ENCODE measurements at regions not wholly inside any gene's neighbourhood (a gene's known extent, or its start where the extent isn't known, plus 50 kb on each side); places are given as distances from the start of the nearest gene placed in this dataset.

DNA sequence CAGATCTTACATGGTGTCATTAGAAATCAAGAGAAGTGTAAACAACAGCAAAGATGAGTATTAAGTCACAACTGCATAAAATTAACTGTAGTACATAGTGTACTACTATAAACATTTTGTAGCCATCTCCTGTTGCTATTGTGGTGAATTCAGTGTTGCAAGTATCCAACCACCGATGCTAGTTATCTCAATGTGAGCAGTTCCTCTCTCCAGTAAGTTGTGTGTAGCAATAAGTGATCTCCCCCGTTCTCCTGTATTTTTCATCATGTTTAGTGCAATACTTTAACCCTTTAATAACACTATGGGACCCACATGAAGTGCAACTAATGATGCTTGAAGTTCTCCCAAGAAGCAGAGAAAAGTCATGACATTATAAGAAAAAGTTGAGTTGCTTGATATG is 264.7 kb upstream of the KCNH8 start:
- no peak for DNase-seq (ENCODE audit: low read depth)

DNA sequence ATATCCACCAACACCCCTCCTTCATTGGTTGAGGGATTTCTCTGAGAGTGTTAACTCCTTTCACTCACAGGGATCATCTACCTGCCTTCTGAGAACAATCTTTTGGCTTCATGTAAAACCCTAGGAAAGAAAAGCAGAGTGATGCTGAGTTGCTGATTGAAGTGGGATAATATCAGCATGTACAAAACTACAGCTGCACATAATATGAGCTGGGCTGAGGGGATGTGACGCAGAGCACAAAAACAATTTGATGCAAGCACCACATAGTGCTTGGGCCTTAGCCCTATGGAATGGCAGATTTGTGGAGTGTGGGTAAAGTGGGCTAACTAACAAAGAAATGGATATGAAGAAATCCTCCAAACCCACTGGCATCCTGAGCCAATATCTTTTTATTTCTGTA is 267.6 kb upstream of the KCNH8 start:
- no peak for DNase-seq (ENCODE audit: low read depth)

DNA sequence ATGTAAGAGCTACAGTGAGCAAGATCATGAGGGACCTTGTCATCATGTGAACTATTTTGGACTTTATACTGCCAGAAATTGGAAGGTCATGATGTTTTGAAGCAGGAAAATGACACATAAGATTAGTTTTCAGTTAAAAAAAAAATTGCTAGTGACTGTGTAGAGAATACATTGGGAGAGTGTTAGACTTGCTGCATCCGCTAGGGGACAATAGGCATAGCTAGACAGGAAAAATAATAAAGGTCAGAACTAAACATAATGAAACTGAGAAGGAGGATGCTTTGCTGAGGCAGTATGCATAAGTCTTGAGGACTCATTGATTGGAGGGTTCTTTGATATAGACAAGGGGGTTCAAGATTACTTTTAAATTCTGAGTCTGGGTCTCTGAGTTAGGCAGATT is 275.8 kb upstream of the KCNH8 start:
- no peak for DNase-seq (ENCODE audit: low read depth)

DNA sequence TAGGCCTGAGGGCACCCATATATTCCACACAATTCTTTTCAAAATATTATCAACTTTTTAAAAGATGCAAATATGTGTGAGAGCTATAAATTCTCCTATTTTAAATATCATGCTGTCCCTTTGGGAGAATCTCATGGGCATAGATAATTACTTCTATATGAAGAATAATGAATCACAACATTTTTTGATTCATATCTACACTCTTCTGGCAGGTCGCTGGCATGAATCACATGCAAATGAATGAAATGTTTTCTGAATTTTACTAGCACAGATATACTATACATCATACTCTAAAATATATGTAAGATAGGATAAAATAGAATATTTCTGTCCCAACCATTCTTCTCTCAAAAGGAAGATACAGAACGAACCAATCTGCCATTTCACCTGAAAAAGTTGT is 277.7 kb upstream of the KCNH8 start:
- DNase-seq (ENCODE audit: low read depth) = no peak

DNA sequence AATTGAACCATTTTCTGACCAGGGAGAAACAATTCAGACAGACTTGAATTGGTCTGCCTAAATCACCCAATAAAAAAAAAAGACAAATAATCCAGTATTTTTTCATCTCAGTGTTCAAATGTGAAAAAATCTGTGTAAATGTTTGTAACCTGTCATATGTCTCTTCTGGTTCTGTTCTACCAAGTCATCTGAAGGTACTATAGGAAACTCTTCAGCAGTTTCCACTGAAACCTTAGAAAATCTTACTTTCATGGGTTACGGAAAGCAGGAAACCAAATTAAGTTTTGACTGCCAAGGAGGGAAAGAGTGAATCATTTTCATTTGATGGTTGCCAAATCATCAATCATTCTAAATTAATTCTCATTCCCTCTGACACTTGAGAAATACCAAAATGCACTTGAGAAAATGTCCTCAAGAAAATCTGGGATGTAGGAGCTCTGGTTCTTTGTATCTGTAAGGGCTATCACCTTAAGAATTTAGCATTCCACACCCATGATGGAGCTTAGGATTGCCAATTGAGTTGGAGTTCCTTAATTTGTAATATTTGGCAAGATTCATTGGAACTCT is 278.2 kb upstream of the KCNH8 start:
- DNase-seq (ENCODE audit: low read depth) = no peak

DNA sequence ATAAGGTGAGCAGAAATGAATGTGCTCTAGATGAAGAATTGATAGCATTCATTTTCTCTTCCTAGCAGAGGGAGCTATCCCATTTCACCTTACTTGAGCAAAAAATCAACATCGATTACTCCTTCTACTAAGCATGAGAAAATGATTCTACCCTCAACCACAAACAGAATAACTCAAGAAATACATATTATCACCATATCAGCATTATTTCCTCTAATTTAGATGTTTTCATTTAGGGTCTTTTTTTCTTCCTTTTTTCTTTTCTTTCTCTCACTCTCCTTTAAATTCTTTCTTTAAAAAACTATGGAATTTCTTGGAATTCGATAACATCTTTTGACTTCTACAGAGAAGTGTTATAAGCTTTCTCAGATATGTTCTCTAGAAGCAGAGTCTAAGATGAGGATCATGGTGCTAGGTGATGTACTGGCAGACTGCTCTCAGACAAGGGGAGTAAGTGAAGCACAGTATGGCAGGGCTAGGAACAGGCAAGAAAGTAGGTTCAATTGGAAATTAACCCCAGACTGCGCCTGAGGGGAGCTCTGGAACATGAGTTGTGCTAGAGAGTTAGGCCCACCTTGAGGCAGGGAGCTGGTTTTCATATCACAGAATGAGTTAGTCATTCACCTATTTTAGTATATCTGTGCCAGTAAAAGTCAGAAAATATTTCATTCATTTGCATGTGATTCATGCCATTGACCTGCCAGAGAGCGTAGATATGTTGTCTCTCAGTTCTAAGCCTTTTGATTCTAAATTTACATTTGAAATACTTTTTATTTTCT is 279.2 kb upstream of the KCNH8 start:
- DNase-seq (ENCODE audit: low read depth) = no peak

DNA sequence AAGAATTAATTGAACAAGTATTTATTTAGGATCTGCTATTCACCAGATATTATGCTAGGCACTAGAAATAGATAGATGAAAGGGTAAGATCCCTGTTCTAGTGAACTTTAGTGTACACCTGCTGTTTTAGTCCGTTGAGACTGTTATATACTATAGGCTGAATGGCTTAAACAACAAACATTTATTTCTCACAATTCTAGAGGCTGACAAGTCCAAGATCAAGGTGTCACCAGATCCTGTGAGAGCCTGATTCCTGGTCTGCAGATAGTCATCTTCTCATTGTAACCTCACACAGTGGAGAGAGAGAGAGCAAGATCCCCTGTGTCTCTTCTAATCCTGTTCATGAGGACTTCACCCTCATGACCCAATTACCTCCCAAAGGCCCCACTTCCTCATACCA is 281.4 kb upstream of the KCNH8 start:
- no peak for DNase-seq (ENCODE audit: low read depth)

DNA sequence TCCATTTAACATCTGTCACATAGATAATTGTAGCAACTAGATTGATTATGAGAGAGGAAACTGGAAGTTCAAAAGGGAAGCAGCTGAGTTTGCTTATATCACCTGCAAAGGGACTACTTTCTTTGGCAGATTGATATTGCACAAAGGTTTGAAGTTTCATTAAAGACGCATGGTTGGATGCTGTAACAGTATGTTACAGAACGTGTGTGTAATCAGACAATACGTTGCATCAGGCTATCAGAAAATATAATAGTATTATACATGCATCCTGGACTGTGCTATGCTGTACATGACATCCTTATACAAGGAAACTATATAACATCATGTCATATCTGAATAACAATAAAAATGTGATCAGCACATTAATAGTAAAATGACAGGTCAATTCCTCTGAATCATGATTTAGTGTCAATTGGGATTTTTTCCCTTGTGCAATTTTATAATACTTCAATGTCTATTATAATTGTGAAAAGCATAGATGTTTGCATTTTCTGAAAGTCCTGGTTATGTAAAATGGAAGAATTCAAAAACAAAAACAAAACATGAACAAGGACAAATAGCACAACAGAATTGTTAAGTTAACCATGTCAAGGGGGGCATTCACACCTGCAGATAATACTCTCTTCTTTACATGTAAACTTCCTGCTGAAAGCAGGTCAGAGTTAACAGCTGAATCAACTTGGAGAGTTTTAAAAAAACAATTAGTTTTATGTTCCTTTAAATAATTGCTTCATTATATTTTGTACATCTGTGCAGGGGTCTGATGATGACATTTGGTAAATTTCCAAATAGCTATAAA is 283.2 kb upstream of the KCNH8 start:
- DNase-seq (ENCODE audit: low read depth) = no peak

DNA sequence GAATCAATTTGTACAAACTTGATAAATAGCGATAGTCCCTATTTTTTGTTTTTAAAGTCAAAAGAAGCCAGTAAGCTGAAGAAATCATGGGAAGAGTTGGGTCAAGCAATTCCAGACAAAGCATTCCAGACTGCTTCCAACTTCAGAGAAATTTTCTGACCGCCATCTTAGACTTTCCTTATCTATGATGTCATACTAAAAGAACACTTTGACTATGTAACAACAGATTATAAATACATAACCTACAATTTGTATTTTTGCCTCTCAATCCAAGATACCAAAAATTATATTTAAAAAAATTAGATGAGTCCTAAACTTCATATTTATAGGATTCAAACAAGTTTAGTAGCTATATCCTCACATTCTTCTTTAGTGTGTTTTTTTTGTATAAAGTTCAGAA is 286.2 kb upstream of the KCNH8 start:
- DNase-seq (ENCODE audit: low read depth) = no peak

DNA sequence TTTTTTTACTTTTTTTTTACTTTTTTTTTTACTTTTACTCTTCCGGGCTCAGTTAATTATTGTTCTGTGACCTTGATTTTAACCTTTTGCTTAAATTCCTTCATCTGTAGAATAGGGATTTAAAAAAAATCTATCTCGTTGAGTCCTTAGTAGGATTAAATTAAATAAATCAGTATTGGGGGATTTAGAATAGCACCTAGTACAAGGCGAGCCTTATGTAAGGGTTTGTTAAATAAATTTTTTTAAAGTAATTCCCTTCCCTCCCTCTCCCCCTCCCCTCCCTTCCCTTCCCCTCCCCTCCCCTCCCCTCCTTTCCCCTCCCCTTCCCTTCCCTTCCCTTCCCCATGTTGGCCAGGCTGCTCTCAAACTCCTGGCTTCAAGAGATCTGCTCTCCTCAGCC is 287.2 kb upstream of the KCNH8 start:
- no peak for DNase-seq (ENCODE audit: low read depth)

DNA sequence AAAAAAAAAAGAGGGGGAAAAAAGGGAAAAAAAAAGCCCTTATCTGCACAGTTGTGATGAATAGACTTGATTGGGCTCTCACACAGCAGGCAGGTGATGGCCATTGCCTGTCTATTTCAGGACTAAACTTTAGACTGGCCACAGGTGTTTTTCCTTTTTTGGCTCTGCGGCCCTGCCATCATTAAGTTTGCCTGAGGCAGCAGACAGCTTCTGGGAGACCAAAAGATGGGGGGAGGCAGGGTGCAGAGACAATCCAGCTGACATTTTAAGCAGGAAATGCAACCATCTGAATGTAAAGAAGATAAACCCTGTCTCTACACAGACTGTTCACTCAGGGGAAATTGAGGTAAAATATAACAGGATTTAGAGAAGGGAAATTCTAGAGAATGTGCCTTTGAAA is 295.0 kb upstream of the KCNH8 start:
- DNase-seq (ENCODE audit: low read depth) = no peak

DNA sequence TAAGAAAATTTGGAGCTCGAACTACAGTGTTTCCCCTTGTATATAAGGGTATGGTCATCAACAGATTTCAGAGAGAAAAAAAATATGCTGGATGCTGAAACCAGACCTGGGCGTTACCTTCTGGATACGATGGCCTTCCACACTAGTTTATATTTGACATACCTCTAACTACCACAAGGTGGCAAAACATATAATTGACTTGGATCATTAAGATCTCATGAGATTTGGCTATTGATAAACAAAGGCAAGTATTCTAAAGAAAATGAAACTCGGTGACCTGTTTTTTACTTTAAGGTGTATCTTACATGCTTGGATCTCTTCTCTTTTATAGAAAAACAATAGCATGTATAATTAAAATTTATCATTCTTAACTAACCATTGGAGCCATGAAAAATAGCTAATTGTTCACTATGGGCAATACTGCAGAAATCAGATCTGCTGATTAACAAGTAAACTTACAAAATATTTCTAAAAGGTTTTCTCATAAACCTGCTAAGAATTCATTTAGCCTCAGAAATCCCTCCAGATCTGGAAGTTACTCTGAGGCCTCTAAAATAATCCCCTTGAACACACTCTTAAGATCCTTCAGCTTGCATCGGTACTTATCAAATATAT is 300.6 kb upstream of the KCNH8 start:
- no peak for DNase-seq (ENCODE audit: low read depth)

DNA sequence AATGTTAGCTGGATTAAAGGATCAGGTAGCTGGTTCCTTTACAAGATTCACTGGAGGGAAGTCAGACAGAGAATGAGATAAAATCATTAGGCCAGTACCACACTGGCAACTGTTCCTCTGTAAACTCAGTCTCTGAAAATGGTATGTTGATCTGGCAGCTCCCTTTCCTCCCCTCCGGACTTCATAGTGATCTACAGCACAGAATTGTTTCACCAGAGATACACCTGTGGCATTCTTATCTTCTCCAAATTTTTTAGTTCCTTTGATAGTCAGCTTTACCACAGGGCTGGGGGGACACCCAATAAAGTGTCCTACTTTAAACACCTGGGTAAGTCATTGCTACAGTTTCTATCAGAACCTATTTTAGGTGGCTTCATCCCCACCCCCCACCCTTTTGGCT is 304.3 kb upstream of the KCNH8 start:
- DNase-seq (ENCODE audit: low read depth) = no peak

DNA sequence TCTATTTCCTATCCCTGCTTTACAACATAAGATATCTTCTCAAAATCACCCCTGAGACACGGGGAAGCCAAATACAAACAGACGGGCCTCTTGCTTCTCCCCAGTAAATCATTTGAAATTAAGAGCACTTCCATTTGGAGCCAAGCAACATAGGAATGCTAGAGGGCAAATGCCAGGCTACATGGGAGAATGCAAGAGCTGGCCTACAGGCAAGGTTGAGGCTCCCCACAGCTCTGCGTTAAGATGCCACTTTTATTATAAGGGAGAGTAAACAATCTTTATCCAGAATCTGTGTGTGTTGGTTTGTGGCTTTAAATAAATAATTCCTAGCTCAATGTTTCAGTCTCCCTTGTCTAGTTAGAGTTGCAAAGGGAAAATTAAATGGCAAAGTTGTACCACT is 305.1 kb upstream of the KCNH8 start:
- DNase-seq (ENCODE audit: low read depth) = no peak

DNA sequence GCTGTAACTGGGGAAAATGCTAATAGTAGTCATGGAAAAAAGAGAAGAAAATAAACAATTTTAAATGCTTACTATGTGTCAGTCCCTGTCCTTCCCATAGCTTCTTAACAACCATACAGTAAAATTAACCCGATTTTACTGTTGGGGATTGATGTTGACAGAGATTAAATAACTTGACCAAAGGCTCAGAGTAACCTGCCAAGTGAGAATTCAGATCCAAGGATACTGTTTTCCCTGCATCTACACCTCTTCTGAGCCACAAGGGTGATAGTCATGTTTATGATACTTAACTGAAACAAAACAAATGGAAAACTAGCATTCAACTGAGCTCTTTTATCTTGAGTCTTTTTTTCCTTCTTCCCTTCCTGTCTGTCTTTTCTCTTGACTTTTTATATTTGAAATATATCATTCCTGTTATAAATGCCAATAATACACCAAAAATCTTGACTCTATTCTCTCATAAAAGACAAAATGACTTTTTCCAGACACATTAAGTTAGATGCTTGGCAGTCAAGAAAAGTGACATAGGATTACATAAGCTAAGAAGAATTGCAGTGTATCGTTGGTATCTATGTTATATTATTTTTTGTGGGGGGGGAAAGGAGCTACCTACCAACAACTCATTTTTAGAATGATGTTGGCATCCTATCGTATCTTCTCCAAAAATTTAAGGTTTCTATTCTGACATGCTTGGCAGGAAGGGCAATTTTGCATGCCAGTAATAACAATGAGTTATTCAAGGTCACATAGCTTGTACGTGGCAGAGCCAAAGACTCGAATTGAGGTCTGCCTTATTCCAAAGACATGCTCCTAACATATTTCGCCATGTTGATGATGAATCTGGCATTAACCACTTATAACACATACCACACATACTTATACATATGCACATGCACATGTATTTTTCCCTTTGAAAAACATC is 306.6 kb upstream of the KCNH8 start:
- no peak for DNase-seq (ENCODE audit: low read depth)

DNA sequence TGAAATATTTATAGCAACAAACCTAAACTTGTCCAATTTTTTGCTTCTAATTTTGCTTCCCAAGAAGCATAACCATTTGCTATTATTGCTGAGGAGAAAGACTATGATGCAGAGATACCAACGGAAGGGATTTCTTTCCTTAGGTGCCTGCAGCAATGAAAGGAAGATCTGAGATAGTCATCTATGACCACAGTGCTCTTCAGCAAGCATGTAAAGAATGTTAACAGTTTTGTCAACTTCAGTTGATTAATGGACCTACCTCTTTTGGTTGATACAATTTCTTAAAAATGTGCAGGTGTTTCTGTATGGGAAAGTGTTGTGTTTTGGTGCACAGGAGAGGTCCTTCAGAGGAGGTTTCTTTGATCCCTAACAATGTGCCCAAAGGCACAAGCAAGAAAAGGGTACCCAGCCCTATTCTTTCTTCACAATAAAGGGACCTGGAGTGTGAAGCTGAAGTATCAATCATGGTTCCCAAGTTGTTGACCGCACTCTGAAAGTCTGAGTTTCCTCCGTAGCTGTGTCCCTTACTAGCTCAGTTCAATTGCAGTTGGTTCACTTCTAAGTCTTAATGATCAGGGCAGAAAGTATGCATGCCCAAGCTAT is 307.7 kb upstream of the KCNH8 start:
- no peak for DNase-seq (ENCODE audit: low read depth)

DNA sequence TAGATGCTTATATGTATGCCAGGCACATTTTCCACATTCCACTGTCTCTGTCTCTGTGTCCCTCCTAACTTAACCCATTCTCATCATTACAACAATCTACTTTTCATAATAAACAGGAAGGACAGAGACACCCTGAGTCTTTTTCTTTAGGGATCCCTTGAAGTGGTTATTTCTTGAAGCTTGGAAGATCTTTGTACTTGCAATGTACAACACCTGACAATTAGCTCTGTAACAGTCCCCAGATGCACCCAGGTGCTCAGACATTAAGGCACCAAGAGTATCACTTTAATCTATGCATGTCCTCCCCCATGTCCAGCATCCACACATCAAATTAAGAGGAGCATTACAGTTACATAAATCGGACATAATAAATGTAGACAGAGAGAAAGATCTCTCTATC is 309.6 kb upstream of the KCNH8 start:
- no peak for DNase-seq (ENCODE audit: low read depth)

DNA sequence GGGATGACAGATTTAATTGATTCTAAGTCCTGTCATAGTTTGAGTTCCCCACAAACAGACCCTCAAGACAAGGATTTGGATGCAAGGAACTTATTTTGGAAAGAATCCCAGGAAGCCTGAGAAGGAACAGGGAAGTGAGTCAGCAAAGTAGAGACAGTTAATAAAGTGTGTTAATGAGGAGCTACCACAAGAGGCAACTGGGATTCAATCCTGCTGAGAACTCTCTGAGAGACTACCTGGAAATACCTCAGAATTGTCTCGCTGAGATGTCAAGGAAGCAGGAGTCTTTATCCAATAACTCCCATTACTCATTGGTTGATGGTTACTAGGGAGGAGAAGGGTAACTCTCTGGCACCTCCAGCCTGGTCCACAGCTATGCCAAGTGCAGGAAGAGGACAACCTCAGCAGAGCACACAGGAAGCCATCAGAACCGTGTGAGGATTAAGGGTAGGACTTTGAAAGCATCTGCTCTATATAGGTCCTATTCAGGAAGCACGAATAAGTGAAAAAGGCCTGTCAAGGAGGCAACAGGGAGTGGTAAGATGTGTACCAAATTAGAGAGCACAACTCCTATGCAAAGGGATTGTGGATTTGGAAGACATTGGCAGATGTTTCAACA is 311.1 kb upstream of the KCNH8 start:
- no peak for DNase-seq (ENCODE audit: low read depth)

DNA sequence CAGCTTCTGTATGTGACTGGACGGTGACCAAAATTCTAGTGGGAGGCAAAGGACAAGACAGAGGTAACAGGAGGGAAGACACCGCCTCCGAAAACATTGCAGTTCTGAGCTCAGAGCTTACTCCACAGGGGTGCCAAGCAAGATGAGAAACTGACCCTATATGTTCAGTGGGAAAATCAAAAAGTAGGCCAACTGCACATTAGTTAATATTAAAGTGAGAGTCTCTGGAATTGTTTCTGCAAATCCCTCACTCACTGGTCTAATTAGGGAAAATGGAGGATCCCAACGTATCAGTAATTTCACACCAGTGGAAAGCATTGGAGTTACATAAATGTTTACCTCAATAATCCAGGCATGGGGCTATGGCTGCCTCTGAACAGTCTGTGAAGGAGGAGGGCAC is 313.3 kb upstream of the KCNH8 start:
- DNase-seq (ENCODE audit: low read depth) = no peak

DNA sequence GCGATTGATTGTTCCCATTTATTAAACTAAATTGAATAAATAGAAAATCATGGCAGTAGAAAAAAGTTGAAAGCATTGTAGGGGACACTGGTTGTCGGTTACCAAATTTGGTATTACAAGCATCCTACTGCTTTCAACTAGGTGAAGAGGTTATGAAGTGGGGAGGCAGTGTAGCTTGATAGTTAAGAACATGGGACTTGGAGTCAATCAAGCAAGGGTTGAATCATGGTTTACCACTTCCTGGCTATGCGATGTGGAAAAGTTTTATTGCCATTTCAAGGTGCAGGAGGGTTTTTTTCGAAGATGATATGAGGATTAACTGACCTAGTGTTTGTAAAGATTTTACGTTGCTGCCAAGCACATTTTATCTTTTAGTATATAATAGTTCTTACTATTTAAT is 318.2 kb upstream of the KCNH8 start:
- DNase-seq (ENCODE audit: low read depth) = no peak

DNA sequence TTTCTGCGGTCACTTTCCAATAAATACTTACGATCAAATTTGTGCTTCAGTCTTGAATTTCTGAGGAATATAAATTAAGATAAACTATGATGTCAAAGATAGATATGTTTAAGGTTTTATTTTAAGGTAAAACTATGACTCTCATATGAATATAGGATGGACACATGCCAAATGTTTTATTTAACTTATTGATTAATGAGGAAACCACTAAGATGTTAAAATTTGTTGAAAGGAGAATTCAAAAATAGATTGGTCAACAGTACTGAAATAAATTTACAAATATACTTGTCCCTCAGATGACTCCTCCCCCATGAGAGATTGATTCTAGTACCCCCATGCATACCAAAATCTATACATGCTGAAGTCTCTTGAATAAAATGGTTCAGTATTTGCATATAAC is 319.7 kb upstream of the KCNH8 start:
- DNase-seq (ENCODE audit: low read depth) = no peak
